Activated CD4-positive, alpha-beta T cell treated with anti-CD3 and anti-CD28 coated beads, Interleukin-2, amount 50 U/mL, for 1 hour (primary cell): ENCODE measurements at regions not wholly inside any gene's neighbourhood (a gene's known extent, or its start where the extent isn't known, plus 50 kb on each side); places are given as distances from the start of the nearest gene placed in this dataset.
A peak's percentile ranks its signal among the peaks of the same experiment; 100 is the strongest.

Experiments used
- DNase-seq: peaks from one replicate; pipeline ENCODE4 v3.0.0-alpha.2; 2020

- no peak for DNase-seq
Measured at GRCh38 chr19:28829762-28830161, 383.2 kb downstream of the UQCRFS1 start.

DNA sequence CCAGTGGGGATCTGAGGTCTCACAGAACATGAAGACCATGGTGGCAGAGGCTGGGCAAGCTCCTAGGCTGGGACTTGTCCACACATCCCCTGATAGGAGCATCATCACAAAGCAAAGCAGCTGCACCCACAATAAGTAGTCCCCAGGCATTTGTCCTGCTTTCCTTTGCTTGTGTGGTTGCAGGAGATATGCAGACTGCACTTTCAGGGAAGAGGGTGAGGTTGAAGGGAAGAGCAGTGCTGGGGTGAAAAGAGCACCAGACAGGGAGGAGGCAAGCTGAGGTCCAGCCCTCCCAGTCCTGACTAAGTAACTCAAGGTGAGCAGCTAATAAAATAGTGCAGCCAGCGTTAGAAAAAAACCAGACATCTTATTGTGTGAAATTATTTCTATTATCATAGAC, 383.6 kb downstream of the UQCRFS1 start:
- no peak for DNase-seq

- no peak for DNase-seq
Measured at GRCh38 chr19:28828276-28828870, 384.6 kb downstream of the UQCRFS1 start.

DNA sequence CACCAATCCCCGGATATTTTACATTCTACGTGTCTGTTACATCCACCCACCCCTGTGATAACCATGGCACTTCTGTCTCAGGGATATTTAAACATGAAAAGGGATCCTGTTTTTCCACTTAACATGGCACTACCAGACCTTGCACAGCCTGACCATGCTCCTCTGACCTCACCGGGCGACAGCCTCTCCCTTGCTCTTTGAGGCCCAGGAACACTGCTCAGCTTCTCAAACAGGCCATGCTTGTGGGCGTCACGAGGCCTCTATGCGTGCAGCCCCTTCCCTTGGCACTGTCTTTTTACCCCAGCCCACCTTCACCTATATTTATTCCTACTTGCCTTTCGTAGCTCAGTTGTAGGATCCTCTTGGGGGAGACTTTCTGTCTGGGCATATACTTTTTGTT, 385.6 kb downstream of the UQCRFS1 start:
- no peak for DNase-seq

GRCh38 chr19:28823338-28823961, 389.5 kb downstream of the UQCRFS1 start:
- no peak for DNase-seq

- DNase-seq: no peak
Measured at GRCh38 chr19:28820289-28820688, 392.7 kb downstream of the UQCRFS1 start.

- no peak for DNase-seq
Measured at GRCh38 chr19:28815257-28815656, 397.7 kb downstream of the UQCRFS1 start.

DNA sequence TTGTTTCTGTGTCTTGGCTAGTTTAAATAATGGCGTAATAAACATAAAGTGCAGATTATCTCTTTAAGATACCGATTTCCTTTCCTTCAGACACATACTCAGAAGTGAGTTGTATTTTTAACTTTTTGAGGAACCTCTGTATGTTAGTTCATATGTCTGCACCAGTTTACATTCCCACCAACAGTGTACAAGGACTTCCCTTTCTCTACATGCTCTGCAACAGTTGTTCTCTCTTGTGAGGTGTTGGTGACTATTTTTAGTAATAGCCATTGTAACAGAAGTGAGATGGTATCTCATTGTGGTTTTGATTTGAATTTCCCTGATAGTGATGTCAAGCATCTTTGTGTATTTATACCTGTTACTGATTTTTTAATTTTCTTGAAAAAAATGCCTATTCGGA, 418.6 kb downstream of the UQCRFS1 start:
- no peak for DNase-seq

DNA sequence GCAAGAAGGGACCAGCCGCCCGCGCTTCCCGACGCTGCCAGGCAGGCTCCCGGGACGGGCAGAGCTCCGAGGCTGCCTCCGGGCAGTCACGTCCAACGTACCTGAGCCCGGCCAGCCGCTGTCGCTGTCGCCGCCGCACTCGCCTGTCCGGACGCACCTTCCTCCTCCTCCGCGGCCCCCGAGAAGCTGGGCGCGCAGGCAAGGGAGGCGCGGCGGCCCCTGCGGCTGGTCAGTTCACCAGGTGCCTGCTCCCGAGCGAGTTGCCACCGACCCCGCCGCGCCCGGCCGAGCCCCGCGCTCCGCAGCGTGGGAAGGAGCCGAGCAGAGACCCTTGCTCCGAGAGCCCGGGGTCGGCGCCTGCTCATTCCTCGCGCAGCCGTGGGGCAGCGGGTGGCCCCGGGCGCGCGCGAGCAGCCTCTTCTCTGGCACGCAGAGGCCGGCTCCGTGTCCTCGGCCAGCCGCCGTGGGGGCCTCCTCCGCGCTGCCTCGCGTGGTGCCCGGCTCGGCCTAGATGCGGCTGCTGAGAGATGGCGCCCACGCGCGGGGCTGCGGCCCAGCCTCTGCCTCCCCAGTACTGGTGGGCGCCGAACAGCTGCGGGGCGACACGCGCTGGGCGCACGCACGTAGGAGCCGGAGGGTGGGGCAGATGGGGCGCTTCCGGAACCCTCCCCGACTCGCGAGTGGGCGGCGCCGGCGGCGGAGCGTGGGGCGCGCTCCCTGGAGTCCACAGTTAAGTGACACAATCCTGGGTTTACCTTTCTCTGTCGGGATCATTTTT, 419.4 kb downstream of the UQCRFS1 start:
- DNase-seq: no peak

DNA sequence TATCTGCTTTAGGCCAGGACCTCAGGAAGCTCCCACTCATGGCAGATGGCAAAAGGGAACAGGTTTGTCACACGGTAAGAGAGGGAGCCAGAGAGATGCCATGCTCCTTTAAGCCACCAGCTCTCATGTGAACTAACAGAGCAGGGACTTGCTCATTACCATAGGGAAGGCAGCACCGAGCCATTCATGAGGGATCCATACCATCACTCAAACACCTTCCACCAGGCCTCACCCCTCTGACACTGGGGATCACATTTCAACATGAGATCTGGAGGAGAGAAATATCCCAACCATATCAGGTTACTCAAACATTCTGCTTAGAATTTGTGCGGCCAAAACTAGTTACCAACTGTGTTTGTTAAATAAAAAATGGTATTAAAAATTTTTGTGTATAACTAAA, 427.0 kb downstream of the UQCRFS1 start:
- DNase-seq: no peak

- no peak for DNase-seq
Measured at GRCh38 chr19:28764066-28764465, 448.9 kb downstream of the UQCRFS1 start.

GRCh38 chr19:28746478-28746877, 466.5 kb downstream of the UQCRFS1 start:
- no peak for DNase-seq

- no peak for DNase-seq
Measured at GRCh38 chr19:28744943-28745342, 468.0 kb downstream of the UQCRFS1 start.

DNA sequence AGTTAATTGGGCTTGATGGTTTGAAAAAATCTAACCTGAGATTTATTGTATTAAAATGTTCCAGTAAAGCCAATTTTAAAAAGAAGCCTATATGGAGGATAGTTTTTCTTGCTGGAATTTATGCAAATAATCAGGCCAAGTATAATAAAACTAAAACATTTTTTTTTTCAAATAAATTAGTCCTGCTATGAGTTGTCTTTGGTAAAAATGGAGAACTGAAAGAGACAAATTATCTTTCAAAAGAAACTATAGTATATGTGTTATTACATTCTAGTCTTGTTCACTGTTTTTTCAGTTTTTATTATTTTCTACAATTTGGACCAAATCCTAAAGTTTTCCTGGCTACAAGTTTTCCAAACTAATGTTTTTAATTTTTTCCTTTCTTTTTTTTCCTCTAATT, 468.9 kb downstream of the UQCRFS1 start:
- DNase-seq: no peak

GRCh38 chr19:28737021-28737895, 475.7 kb downstream of the UQCRFS1 start:
- DNase-seq: no peak

GRCh38 chr19:28736528-28736927, 476.4 kb downstream of the UQCRFS1 start:
- DNase-seq: no peak

- DNase-seq: no peak
Measured at GRCh38 chr19:28731577-28731976, 481.4 kb downstream of the UQCRFS1 start.

GRCh38 chr19:28730791-28731512, 482.0 kb downstream of the UQCRFS1 start:
- no peak for DNase-seq

DNA sequence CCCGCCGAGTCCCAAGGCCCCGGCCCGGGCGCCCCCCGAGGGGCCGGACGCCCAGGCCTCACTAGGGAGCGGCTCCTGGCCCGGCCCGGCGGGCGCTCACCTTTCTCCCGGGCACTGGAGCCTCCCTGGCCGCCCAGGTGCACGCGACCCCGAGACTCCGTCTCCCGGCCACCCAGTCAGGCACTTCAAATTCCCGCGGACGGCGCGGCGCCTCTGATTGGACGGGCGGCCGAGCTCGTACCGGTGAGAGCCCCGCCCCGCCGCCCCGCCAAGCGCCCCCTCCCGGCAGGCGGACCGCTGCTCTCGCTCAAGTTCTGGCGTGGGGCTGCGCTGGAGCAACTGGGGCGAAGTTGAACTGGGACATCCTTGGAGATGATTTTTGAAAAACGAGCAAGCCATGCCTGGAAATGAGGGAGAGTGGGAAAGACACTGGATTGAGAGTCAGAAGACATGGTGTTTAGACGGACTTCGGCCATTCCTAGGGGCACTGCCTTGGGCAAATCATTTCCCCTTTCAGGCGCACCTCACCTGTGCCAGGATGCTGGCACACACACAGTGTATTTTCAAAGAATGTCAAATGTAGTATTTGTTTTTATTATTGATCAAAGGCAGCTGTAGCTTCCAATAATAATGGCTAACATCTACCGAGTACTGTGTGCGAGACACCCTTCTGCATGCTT, 485.3 kb downstream of the UQCRFS1 start:
- peak; percentile 43 for DNase-seq

DNA sequence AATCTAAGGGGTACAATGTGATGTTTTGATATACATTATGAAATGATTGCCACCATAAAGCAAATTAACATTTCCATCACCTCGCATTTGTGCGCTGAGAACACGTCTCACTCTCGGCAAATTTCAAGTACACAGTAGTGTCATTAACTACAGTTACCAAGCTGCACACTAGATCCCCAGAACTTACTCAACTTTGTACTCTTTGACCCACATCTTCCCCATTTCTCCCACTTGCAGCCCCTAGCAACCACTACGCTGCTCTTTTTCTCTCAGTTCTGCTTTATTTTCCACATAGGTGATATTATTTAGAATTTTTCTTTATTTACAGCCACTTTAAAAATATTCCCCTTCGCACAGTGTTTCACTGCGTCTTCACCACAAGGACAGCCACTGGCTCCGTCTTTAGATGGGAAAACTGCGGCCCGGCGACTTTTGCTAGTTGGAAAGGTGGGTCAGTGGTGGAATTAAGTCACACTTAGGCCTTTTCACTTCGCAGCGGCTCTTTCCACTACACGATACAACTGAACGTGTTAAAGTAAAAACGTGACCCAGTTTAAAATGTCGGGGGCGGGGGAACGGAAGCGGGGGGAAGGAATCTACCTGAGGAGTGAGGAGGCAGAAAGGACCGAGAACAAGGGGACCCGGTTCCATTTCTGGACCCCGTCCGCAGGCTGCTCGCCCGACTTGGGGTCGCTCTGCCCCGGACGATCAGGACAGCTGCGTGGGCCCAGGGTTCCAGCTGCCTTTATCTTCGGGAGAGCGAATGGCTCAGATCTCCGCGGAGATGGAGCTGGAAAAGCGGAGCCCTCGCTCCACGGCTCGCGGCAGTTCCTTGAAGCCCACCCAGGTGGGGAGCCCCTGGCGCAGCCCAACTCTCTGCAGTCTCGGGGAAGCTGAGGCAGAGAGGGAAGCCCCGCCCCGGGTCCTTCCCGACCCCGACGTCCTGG, 486.1 kb downstream of the UQCRFS1 start:
- no peak for DNase-seq

DNA sequence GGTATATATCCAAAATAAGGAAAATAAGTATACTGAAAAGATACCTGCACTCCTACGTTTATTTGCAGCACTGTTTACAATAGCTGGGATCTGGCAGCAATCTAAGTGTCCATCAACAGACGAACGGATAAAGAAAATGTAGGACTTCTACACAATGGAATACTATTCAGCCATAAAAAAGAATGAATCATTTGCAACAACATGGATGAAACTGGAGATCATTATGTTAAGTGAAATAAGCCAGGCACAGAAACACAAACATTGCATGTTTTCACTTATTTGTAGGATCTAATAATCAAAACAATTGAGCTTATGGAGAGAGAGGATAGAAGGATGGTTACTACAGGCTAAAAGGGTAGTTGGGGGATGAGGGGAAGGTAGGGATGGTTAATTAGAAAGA, 494.0 kb downstream of the UQCRFS1 start:
- no peak for DNase-seq
